Glutamatergic neuron (in vitro differentiated cells): ENCODE measurements at regions not wholly inside any gene's neighbourhood (a gene's known extent, or its start where the extent isn't known, plus 50 kb on each side); places are given as distances from the start of the nearest gene placed in this dataset.
"Not testable (repeated sequence)": the region's sequence is repeated elsewhere in the genome, so short reads cannot be mapped to it uniquely, and the experiment has no call there.

Experiments used
- DNase-seq: peaks from one replicate; pipeline ENCODE4 v3.0.0; 2022
- H3K27ac Mint-ChIP-seq: one replicate; pipeline ENCODE4 v1.8.0; 2020; ENCODE audit warnings: mild to moderate bottlenecking, mixed read lengths, inconsistent platforms; ENCODE audit not compliant: unreplicated experiment
- H3K27me3 Mint-ChIP-seq: one replicate; pipeline ENCODE4 v1.8.0; 2020; ENCODE audit warnings: mild to moderate bottlenecking, moderate library complexity, mixed read lengths, inconsistent platforms; ENCODE audit not compliant: unreplicated experiment
- H3K36me3 Mint-ChIP-seq: one replicate; pipeline ENCODE4 v1.8.0; 2020; ENCODE audit warnings: mild to moderate bottlenecking, mixed read lengths, inconsistent platforms; ENCODE audit not compliant: unreplicated experiment
- H3K4me1 Mint-ChIP-seq: one replicate; pipeline ENCODE4 v1.8.0; 2020; ENCODE audit warnings: mild to moderate bottlenecking, low read depth, mixed read lengths, inconsistent platforms; ENCODE audit not compliant: unreplicated experiment
- H3K4me3 Mint-ChIP-seq: one replicate; pipeline ENCODE4 v1.8.0; 2020; ENCODE audit warnings: mild to moderate bottlenecking, mixed read lengths, inconsistent platforms; ENCODE audit not compliant: unreplicated experiment
- H3K9me3 Mint-ChIP-seq: one replicate; pipeline ENCODE4 v1.8.0; 2020; ENCODE audit warnings: mild to moderate bottlenecking, moderate library complexity, mixed read lengths, inconsistent platforms; ENCODE audit not compliant: unreplicated experiment
- TF ChIP-seq, protein P1 (sequence below): fragments of 200-600 bp; sonication (generic); IDR thresholded peaks from one replicate; pipeline ENCODE4 v1.5.0; 2021; ENCODE audit not compliant: partially characterized antibody, unreplicated experiment

DNA sequence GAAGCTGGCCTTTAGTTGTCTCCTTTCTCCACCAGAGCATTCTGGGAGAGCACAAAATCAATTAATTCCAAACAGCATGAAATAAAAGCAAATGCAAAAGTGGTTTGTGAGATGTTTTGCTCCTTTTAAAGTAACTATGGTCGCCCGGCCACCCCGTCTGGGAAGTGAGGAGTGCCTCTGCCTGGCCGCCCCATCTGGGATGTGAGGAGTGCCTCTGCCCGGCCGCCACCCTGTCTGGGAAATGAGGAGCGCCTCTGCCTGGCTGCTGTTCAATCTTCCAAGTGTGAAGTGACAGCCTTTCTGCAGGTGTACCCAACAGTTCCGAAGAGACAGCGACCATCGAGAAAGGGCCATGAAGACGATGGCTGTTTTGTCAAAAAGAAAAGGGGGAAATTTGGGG, 381.3 kb upstream of the FGF16 start:
- no peaks in the 10 kb centered on the region for H3K36me3 Mint-ChIP-seq
- TF ChIP-seq, protein P1, sequence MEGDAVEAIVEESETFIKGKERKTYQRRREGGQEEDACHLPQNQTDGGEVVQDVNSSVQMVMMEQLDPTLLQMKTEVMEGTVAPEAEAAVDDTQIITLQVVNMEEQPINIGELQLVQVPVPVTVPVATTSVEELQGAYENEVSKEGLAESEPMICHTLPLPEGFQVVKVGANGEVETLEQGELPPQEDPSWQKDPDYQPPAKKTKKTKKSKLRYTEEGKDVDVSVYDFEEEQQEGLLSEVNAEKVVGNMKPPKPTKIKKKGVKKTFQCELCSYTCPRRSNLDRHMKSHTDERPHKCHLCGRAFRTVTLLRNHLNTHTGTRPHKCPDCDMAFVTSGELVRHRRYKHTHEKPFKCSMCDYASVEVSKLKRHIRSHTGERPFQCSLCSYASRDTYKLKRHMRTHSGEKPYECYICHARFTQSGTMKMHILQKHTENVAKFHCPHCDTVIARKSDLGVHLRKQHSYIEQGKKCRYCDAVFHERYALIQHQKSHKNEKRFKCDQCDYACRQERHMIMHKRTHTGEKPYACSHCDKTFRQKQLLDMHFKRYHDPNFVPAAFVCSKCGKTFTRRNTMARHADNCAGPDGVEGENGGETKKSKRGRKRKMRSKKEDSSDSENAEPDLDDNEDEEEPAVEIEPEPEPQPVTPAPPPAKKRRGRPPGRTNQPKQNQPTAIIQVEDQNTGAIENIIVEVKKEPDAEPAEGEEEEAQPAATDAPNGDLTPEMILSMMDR, result no peak
- peaks cover 11% of the 10 kb centered on the region for H3K4me1 Mint-ChIP-seq
- DNase-seq, result no peak
- H3K27me3 Mint-ChIP-seq, result no peaks in the 10 kb centered on the region
- no peaks in the 10 kb centered on the region for H3K9me3 Mint-ChIP-seq
- H3K4me3 Mint-ChIP-seq, result no peak overlapping the region
- H3K27ac Mint-ChIP-seq, result no peak overlapping the region

DNA sequence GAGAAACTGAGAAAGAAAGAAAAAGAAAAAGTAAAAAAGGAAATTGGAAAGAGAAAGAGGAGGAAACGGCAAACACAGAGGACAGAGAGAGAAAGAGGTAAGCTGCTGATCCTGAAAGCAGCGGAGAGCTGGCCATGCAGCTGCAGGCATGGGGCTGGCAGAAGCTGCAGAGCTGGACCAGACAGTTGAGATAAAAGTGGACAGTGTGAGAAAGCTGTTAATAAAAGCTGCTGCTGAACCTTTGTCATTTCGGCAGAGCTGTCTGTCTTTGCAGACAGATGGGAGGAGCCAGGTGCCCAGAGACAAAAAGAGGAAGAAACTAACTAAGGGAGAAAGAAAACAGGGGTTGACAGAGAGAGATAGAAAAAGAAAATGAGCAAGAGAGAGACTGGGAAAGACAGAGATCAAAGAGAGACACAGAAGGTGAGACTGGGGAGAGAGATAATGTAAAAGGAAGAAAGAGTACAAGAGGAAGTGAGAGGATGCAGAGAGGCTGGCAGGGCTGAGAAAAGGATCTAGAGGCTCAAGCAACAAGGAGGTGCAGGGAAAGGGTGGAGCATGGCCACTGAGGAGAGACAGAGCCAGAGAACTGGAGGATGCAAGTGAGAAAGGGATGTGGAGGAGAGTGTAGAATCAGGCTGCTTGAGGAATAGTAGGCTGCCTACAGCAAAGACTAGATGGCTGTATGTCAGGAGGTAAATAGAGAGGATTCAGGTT, 376.8 kb upstream of the FGF16 start:
- peaks cover 11% of the 10 kb centered on the region for H3K4me1 Mint-ChIP-seq
- no peak for DNase-seq
- TF ChIP-seq, protein P1, result no peak
- H3K27ac Mint-ChIP-seq, result peak overlapping the region; percentile 1
- no peaks in the 10 kb centered on the region for H3K9me3 Mint-ChIP-seq
- no peak overlapping the region for H3K4me3 Mint-ChIP-seq
- H3K36me3 Mint-ChIP-seq, result no peaks in the 10 kb centered on the region
- no peaks in the 10 kb centered on the region for H3K27me3 Mint-ChIP-seq

DNA sequence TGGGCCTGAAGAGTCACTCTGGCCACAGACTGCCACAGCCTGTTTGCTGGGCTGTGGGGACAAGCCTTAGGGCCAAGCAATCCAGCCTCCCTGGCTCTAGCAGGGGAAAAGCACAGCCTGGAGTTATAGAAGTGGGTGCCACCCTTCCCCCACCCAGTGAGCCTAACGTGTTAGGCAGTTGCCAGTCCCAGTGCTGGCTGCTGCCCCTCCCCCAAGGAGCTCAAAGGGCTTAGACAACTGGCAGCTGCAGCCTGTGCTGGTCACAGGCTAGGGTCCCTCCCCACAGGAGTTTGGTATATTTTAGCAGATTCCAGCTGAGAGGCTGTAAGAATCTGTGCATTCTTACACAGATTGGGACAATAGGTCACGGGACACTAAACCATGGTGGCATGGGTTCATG, 370.3 kb upstream of the FGF16 start:
- Mint-ChIP-seq H3K9me3 (no peaks in the 10 kb centered on the region), H3K4me3 (no peak overlapping the region), H3K27ac (no peak overlapping the region), H3K36me3 (no peaks in the 10 kb centered on the region), H3K4me1 (no peaks in the 10 kb centered on the region), H3K27me3 (peaks cover 1% of the 10 kb centered on the region)
- no peak for DNase-seq
- TF ChIP-seq, protein P1, result no peak

GRCh38 chrX:77081237-77081636, 366.0 kb upstream of the FGF16 start:
- H3K36me3 Mint-ChIP-seq, H3K27ac Mint-ChIP-seq, H3K9me3 Mint-ChIP-seq, H3K27me3 Mint-ChIP-seq, DNase-seq, H3K4me1 Mint-ChIP-seq, H3K4me3 Mint-ChIP-seq: not testable (repeated sequence)

DNA sequence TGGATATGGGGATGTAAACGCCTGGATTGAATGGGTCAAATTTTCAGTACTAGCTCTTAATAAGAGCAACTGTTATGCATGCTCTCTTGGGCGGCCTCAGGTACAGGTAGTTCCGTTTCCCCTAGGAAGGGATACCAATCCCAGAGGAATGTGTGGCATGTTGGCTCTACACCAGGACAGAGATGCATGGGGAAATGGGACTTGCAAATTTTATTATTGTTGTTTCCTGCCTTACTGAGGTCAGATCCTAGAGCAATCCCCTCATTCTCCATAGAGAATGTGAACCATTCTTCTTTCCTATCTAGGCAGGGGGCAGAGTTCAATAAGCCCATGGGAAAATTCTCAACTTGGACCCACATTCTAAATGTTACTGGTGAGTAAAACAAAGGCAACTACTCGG, 361.8 kb upstream of the FGF16 start:
- Mint-ChIP-seq H3K27ac (no peak overlapping the region), H3K36me3 (no peaks in the 10 kb centered on the region), H3K4me1 (no peaks in the 10 kb centered on the region), H3K9me3 (no peaks in the 10 kb centered on the region), H3K4me3 (no peak overlapping the region), H3K27me3 (no peaks in the 10 kb centered on the region)
- TF ChIP-seq, protein P1, result no peak
- no peak for DNase-seq
